ENCODE measurements at regions not wholly inside any gene's neighbourhood (a gene's known extent, or its start where the extent isn't known, plus 50 kb on each side); places are given as distances from the start of the nearest gene placed in this dataset.
A peak's percentile ranks its signal among the peaks of the same experiment; 100 is the strongest.

GRCh38 chr2:156182132-156182531 is 150.4 kb downstream of the NR4A2 start:
- H3K9me1 ChIP-seq (ENCODE audit: control insufficient read depth, insufficient read depth, low read length): no peaks in the 10 kb centered on the region
- H3K4me2 ChIP-seq (ENCODE audit: insufficient read depth, low read length): no peak overlapping the region
- H3K9me3 ChIP-seq (replicated peaks; ENCODE audit: control insufficient read depth, insufficient read depth, low read depth, low read length): no peaks in the 10 kb centered on the region
- H3K36me3 ChIP-seq (ENCODE audit: control insufficient read depth, insufficient read depth, low read length): no peaks in the 10 kb centered on the region
- no peaks in the 10 kb centered on the region for H3K4me1 ChIP-seq (replicated peaks in 1 of 2; ENCODE audit: control insufficient read depth in 2 of 2, insufficient read depth in 2 of 2, low read length in 2 of 2)
- ChIA-PET CTCF (ENCODE audit: low intra/inter-chr PET ratio) (no interaction called here), POLR2A (no interaction called here)
- in situ Hi-C loops (cut with MboI) (no loop called here), intact Hi-C loops (cut with micrococcal nuclease) (no loop called here)
- no peak overlapping the region for H3K27ac ChIP-seq (ENCODE audit: extremely low read depth, low read depth, low read length)
- H4K20me1 ChIP-seq (replicated peaks; ENCODE audit: control insufficient read depth, insufficient read depth, low read length): no peaks in the 10 kb centered on the region
- TF ChIP-seq, protein P1, sequence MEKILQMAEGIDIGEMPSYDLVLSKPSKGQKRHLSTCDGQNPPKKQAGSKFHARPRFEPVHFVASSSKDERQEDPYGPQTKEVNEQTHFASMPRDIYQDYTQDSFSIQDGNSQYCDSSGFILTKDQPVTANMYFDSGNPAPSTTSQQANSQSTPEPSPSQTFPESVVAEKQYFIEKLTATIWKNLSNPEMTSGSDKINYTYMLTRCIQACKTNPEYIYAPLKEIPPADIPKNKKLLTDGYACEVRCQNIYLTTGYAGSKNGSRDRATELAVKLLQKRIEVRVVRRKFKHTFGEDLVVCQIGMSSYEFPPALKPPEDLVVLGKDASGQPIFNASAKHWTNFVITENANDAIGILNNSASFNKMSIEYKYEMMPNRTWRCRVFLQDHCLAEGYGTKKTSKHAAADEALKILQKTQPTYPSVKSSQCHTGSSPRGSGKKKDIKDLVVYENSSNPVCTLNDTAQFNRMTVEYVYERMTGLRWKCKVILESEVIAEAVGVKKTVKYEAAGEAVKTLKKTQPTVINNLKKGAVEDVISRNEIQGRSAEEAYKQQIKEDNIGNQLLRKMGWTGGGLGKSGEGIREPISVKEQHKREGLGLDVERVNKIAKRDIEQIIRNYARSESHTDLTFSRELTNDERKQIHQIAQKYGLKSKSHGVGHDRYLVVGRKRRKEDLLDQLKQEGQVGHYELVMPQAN (IDR thresholded peaks at IDR 0.05; ENCODE audit: borderline replicate concordance): no peak
- TF ChIP-seq SPI1 (IDR thresholded peaks at IDR 0.05; ENCODE audit: borderline replicate concordance, low read depth, low read length): peak; percentile 38; the same call in 1 of the 2 replicates
- H3K27me3 ChIP-seq (ENCODE audit: control insufficient read depth in 2 of 2, insufficient read depth in 2 of 2, low read length in 2 of 2): no peaks in the 10 kb centered on the region
- H3K4me3 ChIP-seq: no peak overlapping the region
- BruUV-seq (replicated peaks): no TSS peak
- FAIRE-seq: peak; percentile 73
- ATAC-seq: no peak; the same call in 2 of the 3 replicates
- no peak overlapping the region for H2AFZ ChIP-seq (ENCODE audit: low read depth, low read length)
- no peak overlapping the region for H3K9ac ChIP-seq (ENCODE audit: insufficient read depth in 1 of 2, low read depth in 2 of 2, low read length in 2 of 2)
- WGBS (ENCODE audit: insufficient coverage, low coverage, missing lambda C conversion rate): 5% methylated on average over 2 of the region's 2 CpGs
- no peaks in the 10 kb centered on the region for H3K79me2 ChIP-seq (ENCODE audit: control insufficient read depth, insufficient read depth, low read length)
- no peak for DNase-seq (ENCODE audit: extremely low read depth in 1 of 4, low spot score in 3 of 4)

GRCh38 chr2:156181208-156181607 is 151.3 kb downstream of the NR4A2 start:
- H3K4me3 ChIP-seq: no peak overlapping the region
- no peak for DNase-seq (ENCODE audit: extremely low read depth in 1 of 4, low spot score in 3 of 4)
- no TSS peak for BruUV-seq (replicated peaks)
- no peaks in the 10 kb centered on the region for H3K9me1 ChIP-seq (ENCODE audit: control insufficient read depth, insufficient read depth, low read length)
- no peaks in the 10 kb centered on the region for H3K9me3 ChIP-seq (replicated peaks; ENCODE audit: control insufficient read depth, insufficient read depth, low read depth, low read length)
- ChIA-PET CTCF (ENCODE audit: low intra/inter-chr PET ratio) (no interaction called here), POLR2A (no interaction called here)
- no peaks in the 10 kb centered on the region for H3K79me2 ChIP-seq (ENCODE audit: control insufficient read depth, insufficient read depth, low read length)
- no peak overlapping the region for H3K4me2 ChIP-seq (ENCODE audit: insufficient read depth, low read length)
- FAIRE-seq: no peak
- H3K27me3 ChIP-seq (ENCODE audit: control insufficient read depth in 2 of 2, insufficient read depth in 2 of 2, low read length in 2 of 2): no peaks in the 10 kb centered on the region
- H3K36me3 ChIP-seq (ENCODE audit: control insufficient read depth, insufficient read depth, low read length): no peaks in the 10 kb centered on the region
- H2AFZ ChIP-seq (ENCODE audit: low read depth, low read length): no peak overlapping the region
- no peak overlapping the region for H3K9ac ChIP-seq (ENCODE audit: insufficient read depth in 1 of 2, low read depth in 2 of 2, low read length in 2 of 2)
- no peak overlapping the region for H3K27ac ChIP-seq (ENCODE audit: extremely low read depth, low read depth, low read length)
- in situ Hi-C loops (cut with MboI) (no loop called here), intact Hi-C loops (cut with micrococcal nuclease) (no loop called here)
- no peaks in the 10 kb centered on the region for H4K20me1 ChIP-seq (replicated peaks; ENCODE audit: control insufficient read depth, insufficient read depth, low read length)
- ATAC-seq: no peak
- 10% methylated on average over 1 of the region's 1 CpG for WGBS (ENCODE audit: insufficient coverage, low coverage, missing lambda C conversion rate)
- no peaks in the 10 kb centered on the region for H3K4me1 ChIP-seq (replicated peaks in 1 of 2; ENCODE audit: control insufficient read depth in 2 of 2, insufficient read depth in 2 of 2, low read length in 2 of 2)
- TF ChIP-seq ZNF224 (CRISPR knock-in tag; IDR thresholded peaks at IDR 0.05) (no peak), ZNF780A (CRISPR knock-in tag; IDR thresholded peaks at IDR 0.05) (no peak), NFYB (IDR thresholded peaks at IDR 0.05; ENCODE audit: extremely low read depth, insufficient read length) (no peak)

Data from K562 (cell line).